ENCODE measurements at regions not wholly inside any gene's neighbourhood (a gene's known extent, or its start where the extent isn't known, plus 50 kb on each side); places are given as distances from the start of the nearest gene placed in this dataset.

DNA sequence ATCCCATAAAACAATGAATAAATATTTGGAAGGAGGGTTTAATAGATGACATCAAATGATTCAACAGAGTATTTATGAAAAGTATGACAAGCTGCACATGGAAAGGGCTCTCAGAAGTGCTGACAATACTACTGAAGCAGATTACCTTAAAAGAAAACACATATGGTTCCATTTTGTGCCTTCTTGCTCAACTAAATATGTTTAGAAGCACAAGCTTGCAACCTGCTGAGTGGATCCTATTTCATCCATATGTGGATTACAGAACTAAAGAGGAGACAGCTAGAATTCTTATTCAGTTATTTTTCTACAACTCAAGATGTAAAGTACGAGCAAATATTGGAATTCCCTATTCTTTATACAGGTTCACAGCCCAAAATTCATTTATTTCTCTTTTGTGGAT, 340.6 kb downstream of the TFEC start:
- H3K9me3 ChIP-seq (ENCODE audit: control insufficient read depth, insufficient read depth, low read depth, low read length) = no peaks in the 10 kb centered on the region
- ChIA-PET POLR2A (no interaction called here), CTCF (interaction anchor here (0.6 to 3.1 kb wide), 3 partner anchors 10 to 49 kb away, joined by 3 to 12 read pairs (median 6); no protein-coding TSS in a partner anchor)
- no peak for TF ChIP-seq HOXD13 (CRISPR knock-in tag; IDR thresholded peaks at IDR 0.05; ENCODE audit: borderline replicate concordance)
- no peak for TF ChIP-seq ZNF837 (tag by site-specific recombination; IDR thresholded peaks at IDR 0.05)
- no peak for TF ChIP-seq ZNF391 (tag by site-specific recombination; IDR thresholded peaks at IDR 0.05; ENCODE audit: borderline replicate concordance, low read depth)
- TF ChIP-seq ZFP3 (tag by site-specific recombination; IDR thresholded peaks at IDR 0.05; ENCODE audit: low read depth) = no peak
- no peaks in the 10 kb centered on the region for H3K36me3 ChIP-seq (ENCODE audit: control insufficient read depth in 2 of 2, insufficient read depth in 1 of 2, low read length in 2 of 2)
- H3K4me1 ChIP-seq (ENCODE audit: control insufficient read depth, insufficient read depth, low read length) = no peaks in the 10 kb centered on the region
- no peak overlapping the region for H3K27ac ChIP-seq (ENCODE audit: extremely low read depth, low read depth, low read length)
- H3K4me3 ChIP-seq (ENCODE audit: low read depth, low read length) = no peak overlapping the region

- no peaks in the 10 kb centered on the region for H3K9me3 ChIP-seq (ENCODE audit: control insufficient read depth, insufficient read depth, low read depth, low read length)
- TF ChIP-seq OVOL3 (tag by site-specific recombination; IDR thresholded peaks at IDR 0.05) (no peak), ZNF214 (tag by site-specific recombination; IDR thresholded peaks at IDR 0.05; ENCODE audit: borderline replicate concordance) (no peak), GLI4 (tag by site-specific recombination; IDR thresholded peaks at IDR 0.05) (no peak), SETDB1 (IDR thresholded peaks at IDR 0.05; ENCODE audit: insufficient read length, low read length) (no peak), ZNF701 (tag by site-specific recombination; IDR thresholded peaks at IDR 0.05) (no peak), PRDM1 (tag by site-specific recombination; IDR thresholded peaks at IDR 0.05) (no peak), ZNF23 (tag by site-specific recombination; IDR thresholded peaks at IDR 0.05; ENCODE audit: borderline replicate concordance) (no peak), ZNF677 (tag by site-specific recombination; IDR thresholded peaks at IDR 0.05) (no peak)
- TF ChIP-seq, protein P1, sequence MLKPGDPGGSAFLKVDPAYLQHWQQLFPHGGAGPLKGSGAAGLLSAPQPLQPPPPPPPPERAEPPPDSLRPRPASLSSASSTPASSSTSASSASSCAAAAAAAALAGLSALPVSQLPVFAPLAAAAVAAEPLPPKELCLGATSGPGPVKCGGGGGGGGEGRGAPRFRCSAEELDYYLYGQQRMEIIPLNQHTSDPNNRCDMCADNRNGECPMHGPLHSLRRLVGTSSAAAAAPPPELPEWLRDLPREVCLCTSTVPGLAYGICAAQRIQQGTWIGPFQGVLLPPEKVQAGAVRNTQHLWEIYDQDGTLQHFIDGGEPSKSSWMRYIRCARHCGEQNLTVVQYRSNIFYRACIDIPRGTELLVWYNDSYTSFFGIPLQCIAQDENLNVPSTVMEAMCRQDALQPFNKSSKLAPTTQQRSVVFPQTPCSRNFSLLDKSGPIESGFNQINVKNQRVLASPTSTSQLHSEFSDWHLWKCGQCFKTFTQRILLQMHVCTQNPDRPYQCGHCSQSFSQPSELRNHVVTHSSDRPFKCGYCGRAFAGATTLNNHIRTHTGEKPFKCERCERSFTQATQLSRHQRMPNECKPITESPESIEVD (tag by site-specific recombination; IDR thresholded peaks at IDR 0.05) = no peak
- no peak overlapping the region for H3K4me3 ChIP-seq (ENCODE audit: low read depth, low read length)
- no peaks in the 10 kb centered on the region for H3K36me3 ChIP-seq (ENCODE audit: control insufficient read depth in 2 of 2, insufficient read depth in 1 of 2, low read length in 2 of 2)
- POLR2A ChIA-PET = no interaction called here
- H3K27ac ChIP-seq (ENCODE audit: extremely low read depth, low read depth, low read length) = no peak overlapping the region
- H3K4me1 ChIP-seq (ENCODE audit: control insufficient read depth, insufficient read depth, low read length) = no peaks in the 10 kb centered on the region
- CTCF ChIA-PET = interaction anchor here (0.7 to 2.8 kb wide), 2 partner anchors 168 to 1859 kb away, joined by 3 to 10 read pairs; no protein-coding TSS in a partner anchor
Measured at GRCh38 chr7:115683093-115683492, 347.5 kb downstream of the TFEC start.

- ChIA-PET CTCF (interaction anchor here (2.8 kb wide), 1 partner anchor 169 kb away, joined by 10 read pairs; no protein-coding TSS in a partner anchor), POLR2A (no interaction called here)
- no peak overlapping the region for H3K27ac ChIP-seq (ENCODE audit: extremely low read depth, low read depth, low read length)
- H3K36me3 ChIP-seq (ENCODE audit: control insufficient read depth in 2 of 2, insufficient read depth in 1 of 2, low read length in 2 of 2) = no peaks in the 10 kb centered on the region
- no peak overlapping the region for H3K4me3 ChIP-seq (ENCODE audit: low read depth, low read length)
- TF ChIP-seq, protein P2, sequence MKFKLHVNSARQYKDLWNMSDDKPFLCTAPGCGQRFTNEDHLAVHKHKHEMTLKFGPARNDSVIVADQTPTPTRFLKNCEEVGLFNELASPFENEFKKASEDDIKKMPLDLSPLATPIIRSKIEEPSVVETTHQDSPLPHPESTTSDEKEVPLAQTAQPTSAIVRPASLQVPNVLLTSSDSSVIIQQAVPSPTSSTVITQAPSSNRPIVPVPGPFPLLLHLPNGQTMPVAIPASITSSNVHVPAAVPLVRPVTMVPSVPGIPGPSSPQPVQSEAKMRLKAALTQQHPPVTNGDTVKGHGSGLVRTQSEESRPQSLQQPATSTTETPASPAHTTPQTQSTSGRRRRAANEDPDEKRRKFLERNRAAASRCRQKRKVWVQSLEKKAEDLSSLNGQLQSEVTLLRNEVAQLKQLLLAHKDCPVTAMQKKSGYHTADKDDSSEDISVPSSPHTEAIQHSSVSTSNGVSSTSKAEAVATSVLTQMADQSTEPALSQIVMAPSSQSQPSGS (tag by site-specific recombination; IDR thresholded peaks at IDR 0.05; ENCODE audit: low read depth) = 0 out of 2 replicates have a peak, but pooled peaks have one; percentile 7
- TF ChIP-seq ZSCAN18 (tag by site-specific recombination; IDR thresholded peaks at IDR 0.05) = no peak
- no peaks in the 10 kb centered on the region for H3K9me3 ChIP-seq (ENCODE audit: control insufficient read depth, insufficient read depth, low read depth, low read length)
- no peaks in the 10 kb centered on the region for H3K4me1 ChIP-seq (ENCODE audit: control insufficient read depth, insufficient read depth, low read length)
Measured at GRCh38 chr7:115682507-115682906, 348.1 kb downstream of the TFEC start.
